ENCODE measurements at regions not wholly inside any gene's neighbourhood (a gene's known extent, or its start where the extent isn't known, plus 50 kb on each side); places are given as distances from the start of the nearest gene placed in this dataset.

GRCh38 chr9:19935422-19935821 is 146.6 kb upstream of the SLC24A2 start:
- Histone ChIP-seq H2AK9ac (replicated peaks; ENCODE audit: low read depth, low read length, poor library complexity) (no peak overlapping the region), H3K9ac (ENCODE audit: low read depth, low read length) (no peak overlapping the region), H3K27me3 (ENCODE audit: control insufficient read depth, insufficient read depth, low read length) (peaks cover 5% of the 10 kb centered on the region; the same call in 1 of the 2 replicates), H2BK15ac (ENCODE audit: low read depth, low read length) (no peak overlapping the region), H3K27ac (ENCODE audit: insufficient read depth, low read length) (no peak overlapping the region), H2AFZ (replicated peaks; ENCODE audit: low read length, poor library complexity) (no peak overlapping the region), H3K4me1 (ENCODE audit: control insufficient read depth, insufficient read depth, low read length) (no peaks in the 10 kb centered on the region), H3K9me3 (ENCODE audit: control insufficient read depth, insufficient read depth, low read length) (no peaks in the 10 kb centered on the region), H3K18ac (ENCODE audit: low read depth, low read length) (no peak overlapping the region), H2AK5ac (ENCODE audit: low read depth, low read length) (no peak overlapping the region), H3K9me1 (ENCODE audit: insufficient read depth, low read length) (no peaks in the 10 kb centered on the region; the same call in 1 of the 2 replicates), H3K56ac (ENCODE audit: extremely low read depth, insufficient read depth, low read length) (no peak overlapping the region), H3K36me3 (ENCODE audit: control insufficient read depth, insufficient read depth, low read length) (no peaks in the 10 kb centered on the region), H2BK120ac (ENCODE audit: low read depth, low read length) (no peak overlapping the region), H2BK20ac (ENCODE audit: low read depth, low read length) (no peak overlapping the region), H2BK5ac (ENCODE audit: low read depth, low read length, poor library complexity, severe bottlenecking) (no peak overlapping the region), H4K91ac (ENCODE audit: insufficient read depth, low read depth, low read length) (no peak overlapping the region), H3K4me2 (ENCODE audit: low read depth, low read length) (no peak overlapping the region), H3K4ac (ENCODE audit: low read depth, low read length) (no peak overlapping the region), H4K8ac (ENCODE audit: low read depth in 2 of 2, low read length in 2 of 2) (no peak overlapping the region), H4K20me1 (ENCODE audit: insufficient read depth, low read length) (no peaks in the 10 kb centered on the region), H3K23ac (ENCODE audit: low read depth, low read length) (no peak overlapping the region), H3K4me3 (ENCODE audit: insufficient read depth, low read depth, low read length) (no peak overlapping the region), H3K14ac (replicated peaks; ENCODE audit: low read depth, low read length) (no peak overlapping the region), H4K5ac (ENCODE audit: low read depth, low read length) (no peak overlapping the region), H3K79me1 (ENCODE audit: low read depth in 1 of 2, low read length in 2 of 2) (no peaks in the 10 kb centered on the region)
- DNase-seq, result no peak
- in situ Hi-C loops (cut with MboI; ENCODE audit: low sequenced_read_pairs) (no loop called here), intact Hi-C loops (cut with micrococcal nuclease) (no loop called here), dilution Hi-C loops (cut with HindIII; ENCODE audit: low sequenced_read_pairs, unreplicated experiment) (no loop called here)
- no peak for ATAC-seq (ENCODE audit: low read depth)
- TF ChIP-seq CEBPB (IDR thresholded peaks at IDR 0.05; ENCODE audit: low read depth, low read length), result no peak
- no peak for TF ChIP-seq RFX5 (IDR thresholded peaks at IDR 0.05; ENCODE audit: low read depth, low read length)
- no peak for TF ChIP-seq MAZ (IDR thresholded peaks at IDR 0.05; ENCODE audit: borderline replicate concordance, low read depth, low read length)
- no peak for TF ChIP-seq RCOR1 (IDR thresholded peaks at IDR 0.05; ENCODE audit: insufficient replicate concordance, low read length)
- TF ChIP-seq RAD21 (IDR thresholded peaks at IDR 0.05; ENCODE audit: low read length), result no peak
- no peak for TF ChIP-seq MXI1 (IDR thresholded peaks at IDR 0.05; ENCODE audit: borderline replicate concordance, low read depth, low read length)
- no peak for TF ChIP-seq CHD1 (IDR thresholded peaks at IDR 0.05; ENCODE audit: low read depth, low read length)
- no peak for TF ChIP-seq ELK1 (IDR thresholded peaks at IDR 0.05; ENCODE audit: borderline replicate concordance, low read depth, low read length)
- no peak for TF ChIP-seq MAFK (IDR thresholded peaks at IDR 0.05; ENCODE audit: low read depth, low read length)
- TF ChIP-seq CTCF (conservative IDR thresholded peaks at IDR 0.05; ENCODE audit: low read depth, low read length), result no peak
- TF ChIP-seq BHLHE40 (IDR thresholded peaks at IDR 0.05; ENCODE audit: low read depth, low read length), result no peak
- no peak for TF ChIP-seq USF2 (IDR thresholded peaks at IDR 0.05; ENCODE audit: low read depth, low read length)
- no peak for TF ChIP-seq POLR2A (IDR thresholded peaks at IDR 0.05; ENCODE audit: low read depth, low read length)
- no peak for TF ChIP-seq NFE2L2 (IDR thresholded peaks at IDR 0.05; ENCODE audit: low read depth, low read length)
- TF ChIP-seq SMC3 (IDR thresholded peaks at IDR 0.05; ENCODE audit: low read depth, low read length), result no peak
- BruUV-seq (replicated peaks), result no TSS peak
- 83% methylated on average over 1 of the region's 4 CpGs; no CpG with 5 or more reads in 1 of the 2 experiments for whole genome bisulfite sequencing, 2 experiments (ENCODE audit: extremely low coverage in 2 of 2, insufficient read length in 1 of 2)
- POLR2A ChIA-PET (ENCODE audit: unreplicated experiment), result no interaction called here
- CTCF ChIA-PET, result no interaction called here
